SK-N-SH (cell line): ENCODE measurements at regions not wholly inside any gene's neighbourhood (a gene's known extent, or its start where the extent isn't known, plus 50 kb on each side); places are given as distances from the start of the nearest gene placed in this dataset.
"Not testable (repeated sequence)": the region's sequence is repeated elsewhere in the genome, so short reads cannot be mapped to it uniquely, and the experiment has no call there.

Source experiments
- CTCF ChIA-PET: fragments of 300-600, 350-600 bp; formaldehyde crosslinking; extraction: SDS; loops from one replicate; lab custom pipeline; 2021; lab: Yijun Ruan, JAX
- POLR2A ChIA-PET: fragments of 350-600 bp; sonication (Branson Sonifier 250); formaldehyde crosslinking; extraction: SDS; loops from one replicate; lab custom pipeline; 2020; ENCODE audit warnings: antibody characterized with exemption, inconsistent platforms; lab: Yijun Ruan, JAX
- DNase-seq: peaks from one replicate; pipeline ENCODE4 v3.0.0; 2012
- H2AFZ ChIP-seq: fragments of 200-600 bp; sonication (generic); 2 replicates; pipeline ENCODE4 v1.8.1; 2016; ENCODE audit warnings: antibody characterized with exemption, mild to moderate bottlenecking, low read depth
- H3F3A ChIP-seq: fragments of 200-600 bp; sonication (generic); replicated peaks from 2 replicates; pipeline ENCODE3; 2016; ENCODE audit warnings: antibody characterized with exemption, mild to moderate bottlenecking; ENCODE audit not compliant: insufficient read depth
- H3K27ac ChIP-seq, 2 experiments: fragments of 200-500 bp in 1 of 2; fragments of 200-600 bp in 1 of 2; sonication (Bioruptor generic) in 1 of 2; sonication (generic), shearing (Covaris generic) in 1 of 2; 2 replicates each; pipeline versions ENCODE4 v1.5.1 to v1.6.1; 2014 to 2016; ENCODE audit warnings: low read depth in 2 of 2, inconsistent platforms in 1 of 2, low read length in 1 of 2, mild to moderate bottlenecking in 1 of 2, mixed read lengths in 1 of 2
- H3K27me3 ChIP-seq: fragments of 200-600 bp; sonication (generic), shearing (Covaris generic); 2 replicates; pipeline ENCODE4 v1.6.1; 2016; ENCODE audit warnings: mixed run types; ENCODE audit not compliant: insufficient read depth
- H3K36me3 ChIP-seq, 2 experiments: fragments of 200-500 bp in 1 of 2; fragments of 200-600 bp in 1 of 2; sonication (Bioruptor generic) in 1 of 2; sonication (generic) in 1 of 2; replicated peaks in 1 of 2; 2 replicates each; pipeline versions ENCODE3 to v1.5.1; 2014 to 2016; ENCODE audit warnings: low read length in 1 of 2, mild to moderate bottlenecking in 1 of 2; ENCODE audit not compliant: insufficient read depth in 2 of 2, control insufficient read depth in 1 of 2
- H3K4me1 ChIP-seq, 2 experiments: fragments of 200-500 bp in 1 of 2; fragments of 200-600 bp in 1 of 2; sonication (Bioruptor generic) in 1 of 2; sonication (generic), shearing (Covaris generic) in 1 of 2; 2 replicates each; pipeline versions ENCODE4 v1.5.1 to v1.6.1; 2014 to 2016; ENCODE audit warnings: low read depth in 1 of 2, low read length in 1 of 2, mixed run types in 1 of 2; ENCODE audit not compliant: insufficient read depth in 2 of 2, control insufficient read depth in 1 of 2
- H3K4me2 ChIP-seq: fragments of 200-600 bp; sonication (generic), shearing (Covaris generic); 2 replicates; pipeline ENCODE4 v1.6.1; 2017; ENCODE audit warnings: mixed run types
- H3K4me3 ChIP-seq, 2 experiments: fragments of 200-500 bp in 1 of 2; fragments of 200-600 bp in 1 of 2; sonication (Bioruptor generic) in 1 of 2; sonication (generic), shearing (Covaris generic) in 1 of 2; 2 replicates each; pipeline versions ENCODE4 v1.5.1 to v1.8.1; 2014 to 2016; ENCODE audit warnings: low read depth in 2 of 2, inconsistent platforms in 1 of 2, low read length in 1 of 2, mild to moderate bottlenecking in 1 of 2, mixed read lengths in 1 of 2, moderate library complexity in 1 of 2
- H3K79me2 ChIP-seq: fragments of 200-600 bp; sonication (generic); 2 replicates; pipeline ENCODE4 v1.8.1; 2017; ENCODE audit warnings: mild to moderate bottlenecking; ENCODE audit not compliant: insufficient read depth
- H3K9ac ChIP-seq: fragments of 200-600 bp; sonication (generic); 2 replicates; pipeline ENCODE4 v1.6.1; 2017; ENCODE audit warnings: mixed run types
- H3K9me2 ChIP-seq: fragments of 200-600 bp; sonication (generic); 2 replicates; pipeline ENCODE4 v1.6.1; 2017; ENCODE audit warnings: mixed run types
- H3K9me3 ChIP-seq: fragments of 200-600 bp; sonication (generic); 2 replicates; pipeline ENCODE4 v1.6.1; 2017; ENCODE audit warnings: mixed run types, mild to moderate bottlenecking, moderate library complexity
- H4K20me1 ChIP-seq: fragments of 200-600 bp; sonication (generic); 2 replicates; pipeline ENCODE4 v1.6.1; 2017; ENCODE audit warnings: mild to moderate bottlenecking, mixed run types; ENCODE audit not compliant: insufficient read depth
- ELF1 ChIP-seq: IDR thresholded peaks from 2 replicates; pipeline ENCODE4 v1.4.0; 2012
- EP300 ChIP-seq, 2 experiments: IDR thresholded peaks; 2 replicates each; pipeline versions ENCODE4 v1.4.0 to v1.6.1; 2012; ENCODE audit warnings: borderline replicate concordance in 1 of 2, low read depth in 1 of 2, low read length in 1 of 2
- EZH2phosphoT487 ChIP-seq: fragments of 200-600 bp; sonication (generic); IDR thresholded peaks from 2 replicates; pipeline ENCODE4 v1.6.1; 2017; ENCODE audit warnings: low read depth, mixed run types, mild to moderate bottlenecking, antibody characterized with exemption, moderate library complexity, borderline replicate concordance
- FOXJ3 ChIP-seq: sonication (generic); formaldehyde crosslinking; IDR thresholded peaks from 2 replicates; pipeline ENCODE4 v1.5.1; 2020; ENCODE audit warnings: mild to moderate bottlenecking, missing genetic modification reagents
- FOXM1 ChIP-seq: IDR thresholded peaks from 2 replicates; pipeline ENCODE4 v1.4.0; 2012; ENCODE audit warnings: low read depth, mild to moderate bottlenecking
- GABPA ChIP-seq: IDR thresholded peaks from 2 replicates; pipeline ENCODE4 v1.4.0; 2012; ENCODE audit warnings: low read depth, mild to moderate bottlenecking
- GATA2 ChIP-seq: sonication (generic); formaldehyde crosslinking; IDR thresholded peaks from 2 replicates; pipeline ENCODE4 v1.5.0; 2020; ENCODE audit warnings: mild to moderate bottlenecking, missing genetic modification reagents
- IRF3 ChIP-seq: fragments of 150-350 bp; IDR thresholded peaks from 2 replicates; pipeline ENCODE4 v1.6.1; 2016; ENCODE audit warnings: mild to moderate bottlenecking, low read depth, low read length
- MAX ChIP-seq: IDR thresholded peaks from 2 replicates; pipeline ENCODE4 v1.4.0; 2012; ENCODE audit warnings: low read depth
- NFIC ChIP-seq: IDR thresholded peaks from 2 replicates; pipeline ENCODE4 v1.4.0; 2012; ENCODE audit warnings: borderline replicate concordance
- NRF1 ChIP-seq: IDR thresholded peaks from 2 replicates; pipeline ENCODE4 v1.6.1; 2012; ENCODE audit warnings: low read depth, mild to moderate bottlenecking, low read length
- RAD21 ChIP-seq: IDR thresholded peaks from 2 replicates; pipeline ENCODE4 v1.6.1; 2012; ENCODE audit warnings: mild to moderate bottlenecking, low read length
- RCOR1 ChIP-seq: fragments of 150-350 bp; IDR thresholded peaks from 2 replicates; pipeline ENCODE4 v1.6.1; 2017; ENCODE audit warnings: antibody characterized with exemption, low read length
- RFX5 ChIP-seq: IDR thresholded peaks from 2 replicates; pipeline ENCODE4 v1.6.1; 2012; ENCODE audit warnings: mild to moderate bottlenecking, improper control_type of control experiment, low read length
- RXRA ChIP-seq: IDR thresholded peaks from 2 replicates; pipeline ENCODE4 v1.4.0; 2012; ENCODE audit warnings: low read depth, mild to moderate bottlenecking, borderline replicate concordance
- SMC3 ChIP-seq: IDR thresholded peaks from 2 replicates; pipeline ENCODE4 v1.6.1; 2012; ENCODE audit warnings: low read depth, low read length, improper control_type of control experiment
- TAF1 ChIP-seq: IDR thresholded peaks from 2 replicates; pipeline ENCODE4 v1.6.1; 2012; ENCODE audit warnings: low read depth, mild to moderate bottlenecking, low read length, moderate library complexity, borderline replicate concordance
- TCF12 ChIP-seq: IDR thresholded peaks from 2 replicates; pipeline ENCODE4 v1.4.0; 2012
- WGBS: methylation state at CpG from one replicate; pipeline ENCODE4 v1.1.6; 2017; ENCODE audit warnings: low lambda C conversion rate; 5-methylcytosine and 5-hydroxymethylcytosine counted together
- TF ChIP-seq, protein P1 (sequence below): IDR thresholded peaks from 2 replicates; pipeline ENCODE4 v1.4.0; 2012; ENCODE audit warnings: low read depth, borderline replicate concordance
- TF ChIP-seq, protein P2 (sequence below): fragments of 200-600 bp; sonication (generic); IDR thresholded peaks from 2 replicates; pipeline ENCODE4 v1.6.1; 2017; ENCODE audit warnings: antibody characterized with exemption, mild to moderate bottlenecking, moderate library complexity

GRCh38 chr1:91190996-91191395 lies 169.2 kb upstream of the ZNF644 start:
- Histone ChIP-seq H3K4me1 (no peaks in the 10 kb centered on the region), H3K27me3 (no peaks in the 10 kb centered on the region; the same call in 1 of the 2 replicates), H3K4me2 (no peak overlapping the region), H4K20me1 (no peaks in the 10 kb centered on the region), H3K4me3 (no peak overlapping the region), H3F3A (no peaks in the 10 kb centered on the region), H3K36me3 (no peaks in the 10 kb centered on the region), H3K27ac (no peak overlapping the region), H3K79me2 (no peaks in the 10 kb centered on the region), H3K9ac (no peak overlapping the region), H2AFZ (no peak overlapping the region), H3K9me2 (no peaks in the 10 kb centered on the region), H3K9me3 (no peaks in the 10 kb centered on the region)
- POLR2A ChIA-PET, result no interaction called here
- CTCF ChIA-PET, result interaction anchor here (1.0 kb wide), 1 partner anchor 26 kb away, joined by 3 read pairs; no protein-coding TSS in a partner anchor
- TF ChIP-seq RAD21 (no peak), NFIC (no peak), ELF1 (no peak), IRF3 (no peak), SMC3 (no peak), GABPA (no peak), FOXJ3 (no peak), RXRA (no peak), RFX5 (no peak), NRF1 (no peak), EZH2phosphoT487 (no peak), GATA2 (CRISPR knock-in tag) (no peak), TCF12 (no peak), RCOR1 (no peak), TAF1 (no peak)
- TF ChIP-seq, protein P1, sequence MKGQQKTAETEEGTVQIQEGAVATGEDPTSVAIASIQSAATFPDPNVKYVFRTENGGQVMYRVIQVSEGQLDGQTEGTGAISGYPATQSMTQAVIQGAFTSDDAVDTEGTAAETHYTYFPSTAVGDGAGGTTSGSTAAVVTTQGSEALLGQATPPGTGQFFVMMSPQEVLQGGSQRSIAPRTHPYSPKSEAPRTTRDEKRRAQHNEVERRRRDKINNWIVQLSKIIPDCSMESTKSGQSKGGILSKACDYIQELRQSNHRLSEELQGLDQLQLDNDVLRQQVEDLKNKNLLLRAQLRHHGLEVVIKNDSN, result no peak
- TF ChIP-seq, protein P2, sequence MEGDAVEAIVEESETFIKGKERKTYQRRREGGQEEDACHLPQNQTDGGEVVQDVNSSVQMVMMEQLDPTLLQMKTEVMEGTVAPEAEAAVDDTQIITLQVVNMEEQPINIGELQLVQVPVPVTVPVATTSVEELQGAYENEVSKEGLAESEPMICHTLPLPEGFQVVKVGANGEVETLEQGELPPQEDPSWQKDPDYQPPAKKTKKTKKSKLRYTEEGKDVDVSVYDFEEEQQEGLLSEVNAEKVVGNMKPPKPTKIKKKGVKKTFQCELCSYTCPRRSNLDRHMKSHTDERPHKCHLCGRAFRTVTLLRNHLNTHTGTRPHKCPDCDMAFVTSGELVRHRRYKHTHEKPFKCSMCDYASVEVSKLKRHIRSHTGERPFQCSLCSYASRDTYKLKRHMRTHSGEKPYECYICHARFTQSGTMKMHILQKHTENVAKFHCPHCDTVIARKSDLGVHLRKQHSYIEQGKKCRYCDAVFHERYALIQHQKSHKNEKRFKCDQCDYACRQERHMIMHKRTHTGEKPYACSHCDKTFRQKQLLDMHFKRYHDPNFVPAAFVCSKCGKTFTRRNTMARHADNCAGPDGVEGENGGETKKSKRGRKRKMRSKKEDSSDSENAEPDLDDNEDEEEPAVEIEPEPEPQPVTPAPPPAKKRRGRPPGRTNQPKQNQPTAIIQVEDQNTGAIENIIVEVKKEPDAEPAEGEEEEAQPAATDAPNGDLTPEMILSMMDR, result no peak
- DNase-seq, result no peak
- WGBS, result 9% methylated on average over 4 of the region's 4 CpGs

DNA sequence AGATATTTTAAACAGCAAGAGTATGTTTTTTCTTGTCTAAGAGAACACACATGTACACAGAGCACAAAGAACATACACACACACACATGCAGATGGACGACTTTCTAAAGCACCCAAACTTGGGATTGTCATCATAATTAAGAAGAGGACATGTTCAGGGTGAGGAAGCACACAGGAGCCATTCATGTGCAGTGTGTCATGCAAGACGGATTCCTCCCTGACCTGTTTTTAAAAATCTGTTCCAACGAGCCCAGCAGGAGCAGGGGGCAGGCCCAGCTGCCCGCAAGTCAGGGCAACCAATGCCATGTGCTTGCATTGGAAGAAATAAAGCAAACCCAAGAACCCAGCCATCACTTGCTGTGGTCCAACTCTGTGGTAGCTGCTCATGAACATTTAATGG lies 167.3 kb upstream of the ZNF644 start:
- DNase-seq, result no peak
- Histone ChIP-seq H3K9ac (no peak overlapping the region), H4K20me1 (no peaks in the 10 kb centered on the region), H3K9me2 (no peaks in the 10 kb centered on the region), H2AFZ (no peak overlapping the region), H3K27ac (no peak overlapping the region), H3K4me2 (no peak overlapping the region), H3F3A (no peaks in the 10 kb centered on the region), H3K4me3 (no peak overlapping the region), H3K36me3 (no peaks in the 10 kb centered on the region), H3K27me3 (no peaks in the 10 kb centered on the region; the same call in 1 of the 2 replicates), H3K79me2 (no peaks in the 10 kb centered on the region), H3K4me1 (no peaks in the 10 kb centered on the region), H3K9me3 (no peaks in the 10 kb centered on the region)
- TF ChIP-seq EP300 (IDR thresholded peaks at IDR 0.05; ENCODE audit: borderline replicate concordance in 1 of 2, low read depth in 1 of 2, low read length in 1 of 2), result no peak
- no peak for TF ChIP-seq RXRA
- no peak for TF ChIP-seq MAX
- TF ChIP-seq FOXM1, result no peak
- WGBS, result 0% methylated on average over 2 of the region's 4 CpGs
- POLR2A ChIA-PET, result no interaction called here
- CTCF ChIA-PET, result interaction anchor here (1.2 to 2.5 kb wide), 2 partner anchors 9 to 23 kb away, joined by 4 to 12 read pairs; no protein-coding TSS in a partner anchor

GRCh38 chr1:91182807-91183206 lies 161.0 kb upstream of the ZNF644 start:
- POLR2A ChIA-PET, H3K27ac ChIP-seq, H2AFZ ChIP-seq, H3K9ac ChIP-seq, H4K20me1 ChIP-seq, H3F3A ChIP-seq, H3K9me2 ChIP-seq, H3K4me1 ChIP-seq, H3K27me3 ChIP-seq, H3K9me3 ChIP-seq, H3K79me2 ChIP-seq, H3K4me2 ChIP-seq, H3K4me3 ChIP-seq, H3K36me3 ChIP-seq, DNase-seq: not testable (repeated sequence)
- CTCF ChIA-PET, result interaction anchor here (1.1 to 2.4 kb wide), 2 partner anchors 10 to 17 kb away, joined by 5 to 11 read pairs; no protein-coding TSS in a partner anchor
